ENCODE measurements at regions not wholly inside any gene's neighbourhood (a gene's known extent, or its start where the extent isn't known, plus 50 kb on each side); places are given as distances from the start of the nearest gene placed in this dataset.

- ATAC-seq (ENCODE audit: low read depth) (no peak), DNase-seq (no peak)
- Mint-ChIP-seq H3K4me3 (no peak overlapping the region), H3K27ac (no peak overlapping the region), H3K4me1 (no peaks in the 10 kb centered on the region), H3K27me3 (peaks cover 2% of the 10 kb centered on the region), H3K36me3 (ENCODE audit: low read depth) (no peaks in the 10 kb centered on the region), H3K9me3 (no peaks in the 10 kb centered on the region)
- ChIA-PET CTCF (no interaction called here), POLR2A (no interaction called here)
- intact Hi-C loops (cut with micrococcal nuclease) = no loop called here
- no peak for TF ChIP-seq CTCF (IDR thresholded peaks at IDR 0.05)
Observed at GRCh38 chr7:11252705-11253272, 279.1 kb downstream of the PHF14 start.

GRCh38 chr7:11256501-11256900 lies 282.8 kb downstream of the PHF14 start:
- intact Hi-C loops (cut with micrococcal nuclease) = no loop called here
- no peak overlapping the region for H3K27ac Mint-ChIP-seq
- no peak overlapping the region for H3K4me3 Mint-ChIP-seq
- no peaks in the 10 kb centered on the region for H3K27me3 Mint-ChIP-seq
- ChIA-PET POLR2A (no interaction called here), CTCF (no interaction called here)
- H3K9me3 Mint-ChIP-seq = no peaks in the 10 kb centered on the region
- H3K4me1 Mint-ChIP-seq = no peaks in the 10 kb centered on the region
- DNase-seq (no peak), ATAC-seq (ENCODE audit: low read depth) (no peak)
- no peaks in the 10 kb centered on the region for H3K36me3 Mint-ChIP-seq (ENCODE audit: low read depth)
- no peak for TF ChIP-seq CTCF (IDR thresholded peaks at IDR 0.05)

GRCh38 chr7:11261470-11261869 lies 287.8 kb downstream of the PHF14 start:
- Mint-ChIP-seq H3K9me3 (peaks cover 2% of the 10 kb centered on the region), H3K36me3 (ENCODE audit: low read depth) (no peaks in the 10 kb centered on the region), H3K27me3 (no peaks in the 10 kb centered on the region), H3K4me1 (no peaks in the 10 kb centered on the region), H3K4me3 (no peak overlapping the region), H3K27ac (no peak overlapping the region)
- ChIA-PET CTCF (no interaction called here), POLR2A (no interaction called here)
- intact Hi-C loops (cut with micrococcal nuclease) = no loop called here
- DNase-seq = no peak
- ATAC-seq (ENCODE audit: low read depth) = no peak
- no peak for TF ChIP-seq CTCF (IDR thresholded peaks at IDR 0.05)

GRCh38 chr7:11266101-11266500 lies 292.4 kb downstream of the PHF14 start:
- Mint-ChIP-seq H3K9me3 (peaks cover 7% of the 10 kb centered on the region), H3K4me3 (no peak overlapping the region), H3K36me3 (ENCODE audit: low read depth) (no peaks in the 10 kb centered on the region), H3K27ac (no peak overlapping the region), H3K4me1 (no peaks in the 10 kb centered on the region), H3K27me3 (no peaks in the 10 kb centered on the region)
- no peak for ATAC-seq (ENCODE audit: low read depth)
- intact Hi-C loops (cut with micrococcal nuclease) = no loop called here
- DNase-seq = no peak
- TF ChIP-seq CTCF (IDR thresholded peaks at IDR 0.05) = no peak
- POLR2A ChIA-PET = no interaction called here
- CTCF ChIA-PET = no interaction called here

GRCh38 chr7:11272352-11272751 lies 298.7 kb downstream of the PHF14 start:
- Mint-ChIP-seq H3K36me3 (ENCODE audit: low read depth) (no peaks in the 10 kb centered on the region), H3K4me3 (no peak overlapping the region), H3K27me3 (no peaks in the 10 kb centered on the region), H3K4me1 (no peaks in the 10 kb centered on the region), H3K27ac (no peak overlapping the region), H3K9me3 (peaks cover 4% of the 10 kb centered on the region)
- intact Hi-C loops (cut with micrococcal nuclease) = no loop called here
- POLR2A ChIA-PET = no interaction called here
- TF ChIP-seq CTCF (IDR thresholded peaks at IDR 0.05) = no peak
- ATAC-seq (ENCODE audit: low read depth) (no peak), DNase-seq (no peak)
- CTCF ChIA-PET = no interaction called here

All from activated B cell treated with CpG ODN at 0.5 μM for 24 hours (primary cell).